ENCODE measurements at regions not wholly inside any gene's neighbourhood (a gene's known extent, or its start where the extent isn't known, plus 50 kb on each side); places are given as distances from the start of the nearest gene placed in this dataset.
A peak's percentile ranks its signal among the peaks of the same experiment; 100 is the strongest.

- no peak for TF ChIP-seq CTCF (conservative IDR thresholded peaks at IDR 0.05; ENCODE audit: low read depth, low read length)
- no peak overlapping the region for H3K9ac ChIP-seq
- H2AFZ ChIP-seq (ENCODE audit: low read depth) = no peak overlapping the region
- no peaks in the 10 kb centered on the region for H4K20me1 ChIP-seq (ENCODE audit: insufficient read depth)
- H3K27ac ChIP-seq = no peak overlapping the region
- no peaks in the 10 kb centered on the region for H3K36me3 ChIP-seq (ENCODE audit: insufficient read depth)
- H3K79me2 ChIP-seq (ENCODE audit: insufficient read depth, low read depth) = no peaks in the 10 kb centered on the region
- no peak overlapping the region for H3K4me3 ChIP-seq (IDR thresholded peaks at IDR 0.05; ENCODE audit: insufficient read depth, low read depth, low read length)
- H3K27me3 ChIP-seq (ENCODE audit: insufficient read depth, low read depth) = no peaks in the 10 kb centered on the region
- no peak overlapping the region; the same call in 1 of the 2 replicates for H3K4me2 ChIP-seq
- peaks cover 13% of the 10 kb centered on the region for H3K4me1 ChIP-seq (ENCODE audit: low read depth, poor library complexity, severe bottlenecking)
Observed at GRCh38 chr3:178967177-178967532, 104.5 kb downstream of the ZMAT3 start.

GRCh38 chr3:178966299-178967176 is 105.1 kb downstream of the ZMAT3 start:
- H3K36me3 ChIP-seq (ENCODE audit: insufficient read depth) = no peaks in the 10 kb centered on the region
- no peaks in the 10 kb centered on the region for H3K79me2 ChIP-seq (ENCODE audit: insufficient read depth, low read depth)
- H3K27me3 ChIP-seq (ENCODE audit: insufficient read depth, low read depth) = no peaks in the 10 kb centered on the region
- peaks cover 13% of the 10 kb centered on the region for H3K4me1 ChIP-seq (ENCODE audit: low read depth, poor library complexity, severe bottlenecking)
- peak; percentile 70 for TF ChIP-seq CTCF (conservative IDR thresholded peaks at IDR 0.05; ENCODE audit: low read depth, low read length)
- peak overlapping the region; percentile 39 for H3K4me2 ChIP-seq
- H2AFZ ChIP-seq (ENCODE audit: low read depth) = peak overlapping the region; percentile 35
- no peak overlapping the region for H3K4me3 ChIP-seq (IDR thresholded peaks at IDR 0.05; ENCODE audit: insufficient read depth, low read depth, low read length)
- H3K27ac ChIP-seq = no peak overlapping the region
- H3K9ac ChIP-seq = no peak overlapping the region
- no peaks in the 10 kb centered on the region for H4K20me1 ChIP-seq (ENCODE audit: insufficient read depth)

- Histone ChIP-seq H3K4me3 (IDR thresholded peaks at IDR 0.05; ENCODE audit: insufficient read depth, low read depth, low read length) (no peak overlapping the region), H3K36me3 (ENCODE audit: insufficient read depth) (no peaks in the 10 kb centered on the region), H3K9ac (no peak overlapping the region), H3K27ac (no peak overlapping the region), H3K79me2 (ENCODE audit: insufficient read depth, low read depth) (no peaks in the 10 kb centered on the region), H3K27me3 (ENCODE audit: insufficient read depth, low read depth) (no peaks in the 10 kb centered on the region), H3K4me1 (ENCODE audit: low read depth, poor library complexity, severe bottlenecking) (peaks cover 13% of the 10 kb centered on the region), H2AFZ (ENCODE audit: low read depth) (no peak overlapping the region), H4K20me1 (ENCODE audit: insufficient read depth) (no peaks in the 10 kb centered on the region), H3K4me2 (no peak overlapping the region)
- no peak for TF ChIP-seq CTCF (conservative IDR thresholded peaks at IDR 0.05; ENCODE audit: low read depth, low read length)
Observed at GRCh38 chr3:178964551-178964950, 107.1 kb downstream of the ZMAT3 start.

- H3K27me3 ChIP-seq (ENCODE audit: insufficient read depth, low read depth) = no peaks in the 10 kb centered on the region
- no peak overlapping the region for H3K27ac ChIP-seq
- no peak overlapping the region for H2AFZ ChIP-seq (ENCODE audit: low read depth)
- no peaks in the 10 kb centered on the region for H3K79me2 ChIP-seq (ENCODE audit: insufficient read depth, low read depth)
- H3K4me1 ChIP-seq (ENCODE audit: low read depth, poor library complexity, severe bottlenecking) = peaks cover under 1% of the 10 kb centered on the region
- no peak overlapping the region for H3K4me3 ChIP-seq (IDR thresholded peaks at IDR 0.05; ENCODE audit: insufficient read depth, low read depth, low read length)
- H4K20me1 ChIP-seq (ENCODE audit: insufficient read depth) = no peaks in the 10 kb centered on the region
- H3K4me2 ChIP-seq = no peak overlapping the region
- no peaks in the 10 kb centered on the region for H3K36me3 ChIP-seq (ENCODE audit: insufficient read depth)
- TF ChIP-seq CTCF (conservative IDR thresholded peaks at IDR 0.05; ENCODE audit: low read depth, low read length) = no peak
- H3K9ac ChIP-seq = no peak overlapping the region
Observed at GRCh38 chr3:178960918-178961317, 110.7 kb downstream of the ZMAT3 start.

Data from KMS-11 (cell line).